ENCODE measurements at regions not wholly inside any gene's neighbourhood (a gene's known extent, or its start where the extent isn't known, plus 50 kb on each side); places are given as distances from the start of the nearest gene placed in this dataset.

- DNase-seq = no peak
These were observed 141.8 kb upstream of the AJAP1 start for GRCh38 chr1:4512636-4513035.

- DNase-seq = no peak
These were observed 140.7 kb upstream of the AJAP1 start for GRCh38 chr1:4513685-4514084.

- no peak for DNase-seq
These were observed 138.6 kb upstream of the AJAP1 start for GRCh38 chr1:4515727-4516289.

- DNase-seq = no peak
These were observed 137.8 kb upstream of the AJAP1 start for GRCh38 chr1:4516596-4516995.

GRCh38 chr1:4517186-4517954 lies 137.0 kb upstream of the AJAP1 start:
- no peak for DNase-seq

- no peak for DNase-seq
These were observed 135.8 kb upstream of the AJAP1 start for GRCh38 chr1:4518621-4519020.

- no peak for DNase-seq
These were observed 134.5 kb upstream of the AJAP1 start for GRCh38 chr1:4519954-4520353.

GRCh38 chr1:4523551-4523950 lies 130.9 kb upstream of the AJAP1 start:
- no peak for DNase-seq

- DNase-seq = no peak
These were observed 127.7 kb upstream of the AJAP1 start for GRCh38 chr1:4526747-4527146.

GRCh38 chr1:4527819-4528218 lies 126.6 kb upstream of the AJAP1 start:
- DNase-seq = no peak

- no peak for DNase-seq
These were observed 125.8 kb upstream of the AJAP1 start for GRCh38 chr1:4528590-4528989.

GRCh38 chr1:4529446-4530165 lies 124.8 kb upstream of the AJAP1 start:
- no peak for DNase-seq

GRCh38 chr1:4530166-4530785 lies 124.1 kb upstream of the AJAP1 start:
- no peak for DNase-seq

- no peak for DNase-seq
These were observed 122.6 kb upstream of the AJAP1 start for GRCh38 chr1:4531842-4532241.

GRCh38 chr1:4532656-4533055 lies 121.8 kb upstream of the AJAP1 start:
- no peak for DNase-seq

- DNase-seq = no peak
These were observed 107.5 kb upstream of the AJAP1 start for GRCh38 chr1:4546911-4547310.

- DNase-seq = no peak
These were observed 104.5 kb upstream of the AJAP1 start for GRCh38 chr1:4549930-4550329.

- DNase-seq = no peak
These were observed 103.5 kb upstream of the AJAP1 start for GRCh38 chr1:4550941-4551340.

- DNase-seq = no peak
These were observed 102.7 kb upstream of the AJAP1 start for GRCh38 chr1:4551706-4552105.

GRCh38 chr1:4553761-4554160 lies 100.6 kb upstream of the AJAP1 start:
- DNase-seq = no peak

- no peak for DNase-seq
These were observed 100.0 kb upstream of the AJAP1 start for GRCh38 chr1:4554271-4554865.

GRCh38 chr1:4557949-4558348 lies 96.5 kb upstream of the AJAP1 start:
- DNase-seq = no peak

GRCh38 chr1:4561205-4561604 lies 93.2 kb upstream of the AJAP1 start:
- no peak for DNase-seq
